Fibroblast of skin of left biceps (primary cell): ENCODE measurements at regions not wholly inside any gene's neighbourhood (a gene's known extent, or its start where the extent isn't known, plus 50 kb on each side); places are given as distances from the start of the nearest gene placed in this dataset.

Source experiments
- DNase-seq, 2 experiments: peaks; one replicate each; pipeline ENCODE4 v3.0.0-alpha.2; 2013; ENCODE audit warnings: low read depth in 2 of 2

DNA sequence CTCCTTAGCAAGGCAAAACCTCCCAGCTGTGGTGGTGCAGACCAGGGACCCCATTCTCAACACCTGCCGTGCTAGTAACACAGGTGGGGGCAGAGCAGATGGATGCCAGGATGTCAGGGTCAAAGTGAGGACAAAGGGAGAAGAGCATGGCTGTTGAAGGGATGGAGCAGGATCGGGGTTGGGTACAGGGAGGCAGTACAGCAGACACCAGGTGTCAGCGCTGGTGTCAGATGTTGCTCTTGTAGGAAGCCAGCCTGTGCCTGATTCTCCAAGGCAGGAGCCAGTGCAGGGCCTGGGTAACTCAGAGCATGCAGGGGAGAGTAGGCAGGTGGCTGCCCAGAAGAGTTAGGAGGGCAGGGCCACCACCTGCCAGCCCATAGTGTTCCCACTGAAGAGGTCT lies 222.1 kb upstream of the SPRED2 start:
- DNase-seq = no peak

DNA sequence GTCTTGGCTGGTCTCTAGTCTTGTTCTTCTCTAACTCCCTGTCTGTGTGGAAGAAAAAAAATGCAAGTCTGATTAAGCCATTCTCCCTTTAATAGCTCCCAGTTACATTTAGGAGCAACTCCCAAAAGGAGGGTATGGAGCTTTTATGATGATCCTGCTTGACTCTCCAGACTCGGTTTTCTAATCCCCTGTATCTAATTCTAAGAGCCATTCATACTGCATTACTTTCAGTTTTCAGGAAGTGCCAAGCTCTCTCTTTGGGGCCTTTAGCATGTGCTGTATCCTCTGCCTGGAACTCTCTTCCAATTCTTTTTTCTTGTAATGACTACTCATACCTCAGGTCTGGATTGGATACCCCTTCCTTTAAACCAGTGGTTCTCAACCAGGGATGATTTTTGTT lies 219.7 kb upstream of the SPRED2 start:
- no peak for DNase-seq

DNA sequence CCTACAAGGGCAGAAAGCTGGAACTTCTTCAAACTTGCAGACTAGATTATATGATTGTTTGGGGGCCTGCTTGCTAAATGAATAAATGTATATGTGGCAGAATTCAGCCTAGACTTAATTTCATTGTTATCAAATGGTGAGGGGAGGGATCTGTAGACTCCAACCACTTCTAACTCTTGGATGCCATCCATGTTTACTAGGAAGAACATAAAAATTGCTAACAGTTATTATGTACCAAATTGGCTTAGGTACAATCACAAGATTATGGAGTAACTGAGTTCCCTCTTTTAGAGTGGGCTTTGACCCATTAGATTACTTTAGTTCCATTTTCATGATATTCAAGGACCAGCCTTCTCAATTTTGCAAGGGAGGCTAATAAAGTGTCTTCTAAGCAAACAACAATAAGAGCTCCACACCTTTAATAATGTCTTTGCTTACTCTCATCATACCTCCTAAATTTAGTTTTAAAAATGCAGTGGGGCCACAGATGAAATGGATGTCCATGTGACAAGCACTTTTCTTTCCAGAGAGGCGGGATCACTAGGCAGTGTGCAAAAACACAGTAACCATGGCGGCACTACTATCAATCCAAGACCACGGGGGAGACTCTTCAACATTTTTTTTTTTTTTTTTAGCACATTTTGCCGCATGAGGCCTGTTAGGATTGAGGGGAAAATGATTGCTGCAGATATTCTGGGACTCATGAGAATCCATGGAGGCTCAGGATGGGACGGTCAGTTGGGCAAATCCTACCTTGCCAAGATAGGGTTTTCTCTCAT lies 217.6 kb upstream of the SPRED2 start:
- DNase-seq = no peak

GRCh38 chr2:65647249-65647842 lies 214.9 kb upstream of the SPRED2 start:
- no peak for DNase-seq

GRCh38 chr2:65640793-65641103 lies 208.3 kb upstream of the SPRED2 start:
- DNase-seq = no peak

- no peak for DNase-seq
These were observed 206.9 kb upstream of the SPRED2 start for GRCh38 chr2:65639156-65639864.

- no peak for DNase-seq
These were observed 206.0 kb upstream of the SPRED2 start for GRCh38 chr2:65638443-65638842.

DNA sequence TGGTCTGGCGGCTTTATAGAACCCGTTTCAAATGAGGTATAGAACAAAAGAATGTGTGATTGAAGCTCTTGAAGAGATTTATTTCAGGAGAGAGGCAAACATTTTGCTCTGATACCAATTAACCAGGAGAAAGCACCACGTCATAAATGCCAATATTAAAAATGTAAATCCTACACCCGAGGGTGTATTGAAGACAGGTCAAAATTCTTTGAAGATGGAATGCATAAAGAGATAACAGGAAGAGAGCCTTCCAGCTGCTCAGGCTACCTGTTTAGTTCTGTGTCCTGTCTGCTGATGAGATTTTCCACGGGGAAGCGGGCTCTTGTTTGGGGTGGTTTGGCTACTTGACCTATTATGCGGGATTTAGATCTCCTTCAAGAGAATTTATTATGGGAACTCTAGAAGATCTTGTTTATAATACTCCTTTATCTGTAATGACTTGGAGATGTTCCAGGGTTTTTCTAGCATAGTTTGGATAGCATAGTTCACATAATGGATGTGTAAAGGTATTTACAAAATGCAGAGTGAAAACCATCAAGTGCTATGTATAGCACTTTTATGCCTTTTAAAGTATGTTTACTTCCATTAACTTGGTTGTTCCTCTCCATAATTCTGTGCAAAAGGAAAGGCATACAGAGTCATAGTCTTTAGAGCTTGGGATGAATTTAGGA lies 204.5 kb upstream of the SPRED2 start:
- DNase-seq = no peak

DNA sequence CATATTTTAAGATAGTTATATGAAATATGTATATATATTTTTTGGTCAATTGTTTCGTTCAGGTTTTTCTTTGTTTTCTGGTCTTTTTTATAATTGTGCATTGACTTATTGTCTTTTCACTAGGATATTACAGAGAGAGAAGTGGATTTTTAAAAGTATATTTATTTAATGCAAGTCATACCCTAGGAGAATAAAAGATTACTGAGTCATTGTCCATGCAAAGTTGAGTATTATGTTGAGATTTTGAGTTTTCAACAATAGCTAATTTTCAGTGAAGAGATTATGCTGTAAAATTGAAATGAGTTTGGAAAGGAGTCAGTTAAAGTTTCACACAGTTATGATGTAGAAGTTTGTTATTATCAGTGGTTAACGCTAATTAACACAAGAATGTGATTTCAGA lies 203.6 kb upstream of the SPRED2 start:
- no peak for DNase-seq

GRCh38 chr2:65634304-65634703 lies 201.9 kb upstream of the SPRED2 start:
- DNase-seq = no peak

DNA sequence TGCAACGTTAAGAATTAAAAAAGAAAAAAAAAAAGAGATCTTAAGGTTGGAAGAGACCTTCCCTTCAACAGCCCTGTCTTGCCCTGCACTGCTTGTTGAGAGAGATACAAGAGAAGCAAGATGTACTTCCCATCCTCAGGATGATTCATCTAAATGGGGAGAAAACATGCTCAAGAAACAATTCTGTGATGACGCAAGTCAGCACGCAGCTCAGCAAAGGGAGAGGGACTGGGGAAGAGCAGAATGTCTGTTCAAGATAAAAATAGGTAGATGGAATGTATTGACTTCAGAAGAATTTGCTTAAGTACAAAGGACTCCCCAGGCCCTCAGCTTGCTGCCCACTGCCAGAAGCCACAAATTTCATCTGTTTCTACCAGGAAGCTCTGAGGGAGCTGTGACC lies 198.2 kb upstream of the SPRED2 start:
- peak; percentile 57 to 59 for DNase-seq

GRCh38 chr2:65628156-65628555 lies 195.8 kb upstream of the SPRED2 start:
- no peak for DNase-seq

- DNase-seq = no peak
These were observed 194.4 kb upstream of the SPRED2 start for GRCh38 chr2:65626831-65627230.

- no peak for DNase-seq
These were observed 193.6 kb upstream of the SPRED2 start for GRCh38 chr2:65625982-65626381.

DNA sequence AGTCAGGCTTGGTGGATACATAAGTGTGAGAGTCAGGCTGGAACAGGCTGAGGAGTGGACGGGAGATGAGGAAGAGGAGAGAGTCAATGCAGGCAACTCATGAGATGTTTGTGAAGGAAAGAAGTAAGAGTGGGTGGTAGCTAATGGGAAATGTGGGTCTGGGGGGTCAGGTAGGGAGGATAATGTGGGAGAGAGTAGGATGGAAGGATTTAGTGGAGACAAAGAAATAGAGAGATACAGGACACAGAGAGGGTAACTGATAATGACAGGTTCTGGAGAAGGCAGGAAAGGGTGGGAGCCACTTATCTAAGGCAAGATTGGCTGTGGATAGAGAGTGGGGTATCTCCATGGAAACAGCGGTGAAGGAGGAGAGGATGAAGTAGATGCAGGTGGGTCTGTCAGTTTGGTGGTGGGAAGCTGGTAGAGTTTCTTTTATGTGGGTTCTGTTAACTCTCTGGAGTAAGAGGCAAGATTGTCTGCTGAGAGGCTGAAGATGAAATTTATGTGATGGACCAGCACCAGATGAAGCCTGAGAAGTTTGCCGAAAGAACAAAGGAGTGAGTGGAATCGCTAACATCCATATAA lies 190.6 kb upstream of the SPRED2 start:
- no peak for DNase-seq

DNA sequence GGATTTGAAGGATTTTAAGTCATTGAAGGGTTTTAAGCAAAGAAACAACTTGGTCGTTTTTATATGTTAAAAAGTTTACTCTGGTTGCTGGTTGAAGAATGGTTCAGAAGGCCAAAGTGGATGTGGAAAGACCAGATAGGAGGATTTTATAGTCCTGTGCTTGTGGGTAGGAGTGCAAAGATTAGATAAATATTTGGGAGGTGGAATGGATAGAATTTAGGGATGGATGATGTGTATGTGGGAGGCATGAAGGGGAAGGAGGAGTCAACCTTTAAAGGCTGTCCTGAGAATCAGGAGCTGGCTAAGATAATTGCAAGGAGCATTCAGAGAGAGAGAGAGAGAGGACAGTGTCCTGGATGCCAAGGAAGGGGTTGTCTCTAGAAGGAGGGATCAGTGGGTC lies 190.1 kb upstream of the SPRED2 start:
- DNase-seq = no peak

DNA sequence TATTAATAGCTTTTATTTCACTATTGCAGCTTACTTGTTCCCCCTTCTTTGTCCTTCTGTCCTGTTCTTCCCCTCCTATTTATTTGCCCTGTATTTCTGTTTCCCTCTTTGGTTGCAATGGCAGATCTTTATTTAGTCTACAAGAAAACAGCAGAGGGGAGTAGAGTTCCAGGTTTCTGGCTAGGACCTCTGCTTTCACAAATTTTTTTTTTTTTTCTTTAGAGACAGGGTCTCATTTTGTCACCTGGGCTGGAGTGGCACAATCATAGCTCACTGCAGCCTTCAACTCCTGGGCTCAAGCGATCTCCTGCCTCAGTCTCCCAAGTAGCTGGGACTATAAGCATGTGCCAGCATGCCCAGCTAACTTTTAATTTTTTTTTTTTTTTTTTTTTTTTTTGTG lies 188.1 kb upstream of the SPRED2 start:
- no peak for DNase-seq

DNA sequence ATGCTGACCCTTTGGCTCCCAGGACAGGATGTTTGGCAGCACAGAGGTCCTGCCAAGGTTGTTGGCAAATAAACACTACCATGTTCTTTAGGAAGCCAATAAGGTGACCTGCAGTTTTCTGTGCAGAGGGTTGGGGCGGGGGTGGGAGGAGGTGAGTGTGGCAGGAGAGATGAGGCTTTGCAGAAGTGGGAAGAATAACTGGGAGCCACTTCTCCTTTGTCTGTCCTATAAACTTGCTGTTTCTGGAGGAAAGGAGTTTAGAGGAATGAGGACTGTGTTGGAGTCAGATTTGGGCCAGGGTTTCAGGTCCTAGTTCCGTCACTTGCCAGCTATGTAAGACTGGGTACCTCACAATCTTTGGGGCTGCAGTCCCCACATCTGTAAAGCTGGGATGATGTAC lies 187.6 kb upstream of the SPRED2 start:
- DNase-seq = no peak

- DNase-seq = no peak
These were observed 183.2 kb upstream of the SPRED2 start for GRCh38 chr2:65615602-65616001.

GRCh38 chr2:65613968-65614555 lies 181.7 kb upstream of the SPRED2 start:
- DNase-seq = no peak

- DNase-seq = no peak
These were observed 179.1 kb upstream of the SPRED2 start for GRCh38 chr2:65611488-65611887.

DNA sequence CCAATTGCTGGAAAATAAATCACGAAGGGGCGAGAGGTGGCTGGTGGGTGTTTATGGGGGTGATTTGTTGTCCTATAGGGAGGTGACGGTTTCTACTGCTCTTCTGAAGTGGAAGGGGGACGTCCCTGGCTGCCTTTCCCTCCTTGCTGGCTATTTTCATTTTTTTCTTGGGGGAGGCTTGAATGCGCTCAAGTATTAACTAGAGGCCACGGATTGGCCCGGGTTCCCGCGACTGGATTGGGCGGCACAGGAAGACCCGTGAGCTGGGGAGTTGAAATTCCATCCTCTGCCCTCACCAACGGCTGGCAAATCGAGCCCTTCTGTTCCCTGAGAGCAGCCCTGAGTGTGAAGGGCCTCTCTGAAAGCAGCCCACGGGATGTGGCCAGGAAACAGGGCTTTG lies 176.5 kb upstream of the SPRED2 start:
- DNase-seq = no peak
